ENCODE measurements at regions not wholly inside any gene's neighbourhood (a gene's known extent, or its start where the extent isn't known, plus 50 kb on each side); places are given as distances from the start of the nearest gene placed in this dataset.
"Not testable (repeated sequence)": the region's sequence is repeated elsewhere in the genome, so short reads cannot be mapped to it uniquely, and the experiment has no call there.

DNA sequence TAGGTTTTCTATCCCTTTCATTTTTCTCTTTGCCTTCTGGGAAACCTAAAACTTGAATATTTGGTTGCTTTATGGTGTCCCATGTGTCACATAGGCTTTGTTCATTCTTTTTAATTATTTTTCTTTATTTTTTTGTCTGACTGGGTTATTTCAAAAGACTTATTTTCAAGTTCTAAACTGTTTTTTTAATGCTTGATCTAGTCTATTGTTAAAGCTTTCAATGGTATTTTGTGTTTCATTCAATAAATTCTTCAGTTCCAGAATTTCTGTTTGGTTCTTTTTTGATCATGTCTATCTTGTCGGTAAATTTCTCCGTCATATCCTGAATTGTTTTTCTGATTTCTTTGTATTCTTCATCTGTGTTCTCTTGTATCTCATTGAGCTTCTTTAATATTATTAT, 86.8 kb downstream of the NPS start:
- no peak for DNase-seq
- intact Hi-C loops (cut with DNase I), result no loop called here
- WGBS, 3 donors, result 97 to 98% (median 98%) methylated on average over 2 of the region's 2 CpGs
- H3K4me1 ChIP-seq (ENCODE audit: insufficient read depth), result no peaks in the 10 kb centered on the region
- peaks cover 0 to 7% of the 10 kb centered on the region in 2 donors for H3K9me3 ChIP-seq
- TF ChIP-seq, protein P1, sequence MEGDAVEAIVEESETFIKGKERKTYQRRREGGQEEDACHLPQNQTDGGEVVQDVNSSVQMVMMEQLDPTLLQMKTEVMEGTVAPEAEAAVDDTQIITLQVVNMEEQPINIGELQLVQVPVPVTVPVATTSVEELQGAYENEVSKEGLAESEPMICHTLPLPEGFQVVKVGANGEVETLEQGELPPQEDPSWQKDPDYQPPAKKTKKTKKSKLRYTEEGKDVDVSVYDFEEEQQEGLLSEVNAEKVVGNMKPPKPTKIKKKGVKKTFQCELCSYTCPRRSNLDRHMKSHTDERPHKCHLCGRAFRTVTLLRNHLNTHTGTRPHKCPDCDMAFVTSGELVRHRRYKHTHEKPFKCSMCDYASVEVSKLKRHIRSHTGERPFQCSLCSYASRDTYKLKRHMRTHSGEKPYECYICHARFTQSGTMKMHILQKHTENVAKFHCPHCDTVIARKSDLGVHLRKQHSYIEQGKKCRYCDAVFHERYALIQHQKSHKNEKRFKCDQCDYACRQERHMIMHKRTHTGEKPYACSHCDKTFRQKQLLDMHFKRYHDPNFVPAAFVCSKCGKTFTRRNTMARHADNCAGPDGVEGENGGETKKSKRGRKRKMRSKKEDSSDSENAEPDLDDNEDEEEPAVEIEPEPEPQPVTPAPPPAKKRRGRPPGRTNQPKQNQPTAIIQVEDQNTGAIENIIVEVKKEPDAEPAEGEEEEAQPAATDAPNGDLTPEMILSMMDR (IDR thresholded peaks at IDR 0.05), result no peak
- no peak for TF ChIP-seq POLR2A (IDR thresholded peaks at IDR 0.05)
- TF ChIP-seq EP300 (IDR thresholded peaks at IDR 0.05), result no peak
- H3K27ac ChIP-seq, result no peak overlapping the region
- H3K4me3 ChIP-seq, result no peak overlapping the region
- H3K27me3 ChIP-seq, result no peaks in the 10 kb centered on the region
- no peaks in the 10 kb centered on the region for H3K36me3 ChIP-seq

DNA sequence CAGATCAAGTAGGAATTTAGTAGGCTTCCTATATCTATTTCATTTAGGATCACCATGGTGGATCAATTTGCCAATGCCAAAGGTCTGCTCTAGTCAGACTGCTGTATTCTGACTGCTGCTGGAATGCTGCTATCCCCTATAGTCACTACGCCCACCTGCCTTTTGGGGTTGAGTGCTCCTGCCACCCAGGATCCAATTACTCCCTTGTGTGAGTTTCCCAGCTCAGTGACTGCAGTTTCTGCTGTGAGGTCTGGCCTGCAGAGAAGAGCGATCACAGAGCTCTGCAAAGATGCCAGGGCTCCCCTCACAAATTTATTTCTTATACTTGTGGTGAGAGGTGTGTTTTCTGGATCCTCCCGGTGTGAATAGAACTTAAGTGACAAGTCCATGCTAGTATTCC, 88.1 kb upstream of the FOXI2 start:
- DNase-seq, result no peak
- no peaks in the 10 kb centered on the region for H3K4me1 ChIP-seq (ENCODE audit: insufficient read depth)
- intact Hi-C loops (cut with DNase I), result no loop called here
- H3K4me3 ChIP-seq, result no peak overlapping the region
- H3K27ac ChIP-seq, result no peak overlapping the region
- no peaks in the 10 kb centered on the region for H3K9me3 ChIP-seq
- TF ChIP-seq EP300 (IDR thresholded peaks at IDR 0.05) (no peak), POLR2A (IDR thresholded peaks at IDR 0.05) (no peak)
- TF ChIP-seq, protein P1 (IDR thresholded peaks at IDR 0.05), result no peak
- no peaks in the 10 kb centered on the region for H3K27me3 ChIP-seq
- H3K36me3 ChIP-seq, result no peaks in the 10 kb centered on the region
- 86 to 89% (median 86%) methylated on average over 3 of the region's 3 CpGs for WGBS, 3 donors

GRCh38 chr10:127649642-127650041, 87.3 kb upstream of the FOXI2 start:
- Histone ChIP-seq H3K27ac (no peak overlapping the region), H3K4me3 (no peak overlapping the region), H3K27me3 (no peaks in the 10 kb centered on the region), H3K4me1 (ENCODE audit: insufficient read depth) (no peaks in the 10 kb centered on the region), H3K9me3 (no peaks in the 10 kb centered on the region), H3K36me3 (no peaks in the 10 kb centered on the region)
- 53 to 60% (median 58%) methylated on average over 6 of the region's 6 CpGs for WGBS, 3 donors
- intact Hi-C loops (cut with DNase I), result no loop called here
- DNase-seq, result no peak
- TF ChIP-seq EP300 (IDR thresholded peaks at IDR 0.05) (no peak), POLR2A (IDR thresholded peaks at IDR 0.05) (no peak)
- TF ChIP-seq, protein P1 (IDR thresholded peaks at IDR 0.05), result no peak

GRCh38 chr10:127657056-127657455, 79.9 kb upstream of the FOXI2 start:
- intact Hi-C loops (cut with DNase I), result no loop called here
- Histone ChIP-seq H3K4me1 (ENCODE audit: insufficient read depth) (no peaks in the 10 kb centered on the region), H3K9me3 (no peaks in the 10 kb centered on the region), H3K36me3 (no peaks in the 10 kb centered on the region), H3K27me3 (no peaks in the 10 kb centered on the region), H3K4me3 (no peak overlapping the region), H3K27ac (no peak overlapping the region)
- 72 to 76% (median 74%) methylated on average over 1 of the region's 1 CpG for WGBS, 3 donors
- TF ChIP-seq EP300 (IDR thresholded peaks at IDR 0.05) (no peak), POLR2A (IDR thresholded peaks at IDR 0.05) (no peak)
- TF ChIP-seq, protein P1 (IDR thresholded peaks at IDR 0.05), result no peak
- DNase-seq, result no peak

- H3K36me3 ChIP-seq; H3K4me3 ChIP-seq; H3K4me1 ChIP-seq (ENCODE audit: insufficient read depth); intact Hi-C loops (cut with DNase I); H3K27me3 ChIP-seq; H3K9me3 ChIP-seq; H3K27ac ChIP-seq: not testable (repeated sequence)
- WGBS, 3 donors, result 6 to 17% (median 8%) methylated on average over 3 of the region's 3 CpGs
- peak in 2 of 5 donors; percentile 18 to 23 for DNase-seq
Observed at GRCh38 chr10:127676430-127676829, 60.6 kb upstream of the FOXI2 start.
